Gastroesophageal sphincter (tissue), 3 donors: ENCODE measurements at regions not wholly inside any gene's neighbourhood (a gene's known extent, or its start where the extent isn't known, plus 50 kb on each side); places are given as distances from the start of the nearest gene placed in this dataset.

Experiments used
- CTCF ChIP-seq, 4 experiments: fragments of 200-600 bp in 2 of 4; fragments of 450-650 bp in 2 of 4; sonication (generic) in 1 of 4; IDR thresholded peaks; one replicate each; pipeline ENCODE4 v1.5.1; 2017 to 2019; ENCODE audit warnings: antibody characterized with exemption in 4 of 4, mild to moderate bottlenecking in 2 of 4, moderate library complexity in 2 of 4
- POLR2A ChIP-seq, 2 donors: fragments of 450-650 bp; IDR thresholded peaks; one replicate each; pipeline ENCODE4 v1.6.1; 2017; ENCODE audit warnings: antibody characterized with exemption in 2 of 2, mild to moderate bottlenecking in 2 of 2, moderate library complexity in 1 of 2

GRCh38 chr7:149561072-149561471, 63.5 kb upstream of the ZNF746 start:
- TF ChIP-seq CTCF (IDR thresholded peaks at IDR 0.05), result no peak
- no peak for TF ChIP-seq POLR2A (IDR thresholded peaks at IDR 0.05)
